HCEC 1CT (cell line): ENCODE measurements at regions not wholly inside any gene's neighbourhood (a gene's known extent, or its start where the extent isn't known, plus 50 kb on each side); places are given as distances from the start of the nearest gene placed in this dataset.
A peak's percentile ranks its signal among the peaks of the same experiment; 100 is the strongest.

Experiments
- DNase-seq: peaks from one replicate; pipeline ENCODE4 v3.0.0-alpha.2; 2017

- DNase-seq = no peak
Measured at GRCh38 chr9:108546215-108546614, 309.6 kb downstream of the ACTL7B start.

- peak; percentile 30 for DNase-seq
Measured at GRCh38 chr9:108545436-108545835, 310.4 kb downstream of the ACTL7B start.

GRCh38 chr9:108544866-108545265 lies 310.9 kb downstream of the ACTL7B start:
- DNase-seq = no peak

- DNase-seq = peak; percentile 77
Measured at GRCh38 chr9:108543251-108543778, 312.5 kb downstream of the ACTL7B start.

- DNase-seq = no peak
Measured at GRCh38 chr9:108537756-108538155, 318.0 kb downstream of the ACTL7B start.

- no peak for DNase-seq
Measured at GRCh38 chr9:108536836-108537601, 318.8 kb downstream of the ACTL7B start.

GRCh38 chr9:108535526-108535925 lies 320.3 kb downstream of the ACTL7B start:
- DNase-seq = peak; percentile 31

GRCh38 chr9:108534741-108535140 lies 321.0 kb downstream of the ACTL7B start:
- DNase-seq = peak; percentile 92

GRCh38 chr9:108530141-108530540 lies 325.6 kb downstream of the ACTL7B start:
- DNase-seq = no peak

GRCh38 chr9:108528231-108528630 lies 327.6 kb downstream of the ACTL7B start:
- DNase-seq = no peak

- no peak for DNase-seq
Measured at GRCh38 chr9:108526518-108526917, 329.3 kb downstream of the ACTL7B start.

GRCh38 chr9:108525186-108525585 lies 330.6 kb downstream of the ACTL7B start:
- no peak for DNase-seq

- DNase-seq = peak; percentile 56
Measured at GRCh38 chr9:108521063-108521590, 334.7 kb downstream of the ACTL7B start.

- DNase-seq = no peak
Measured at GRCh38 chr9:108519437-108519836, 336.3 kb downstream of the ACTL7B start.

GRCh38 chr9:108517651-108518365 lies 338.0 kb downstream of the ACTL7B start:
- DNase-seq = no peak

- no peak for DNase-seq
Measured at GRCh38 chr9:108516391-108516790, 339.4 kb downstream of the ACTL7B start.

- DNase-seq = no peak
Measured at GRCh38 chr9:108515856-108516255, 339.9 kb downstream of the ACTL7B start.

GRCh38 chr9:108512426-108513173 lies 343.2 kb downstream of the ACTL7B start:
- peak; percentile 25 for DNase-seq

GRCh38 chr9:108511307-108511706 lies 344.5 kb downstream of the ACTL7B start:
- DNase-seq = peak; percentile 97

- DNase-seq = no peak
Measured at GRCh38 chr9:108496846-108497245, 358.9 kb downstream of the ACTL7B start.

- no peak for DNase-seq
Measured at GRCh38 chr9:108489567-108489966, 366.2 kb downstream of the ACTL7B start.

- DNase-seq = peak; percentile 51
Measured at GRCh38 chr9:108486831-108487230, 369.0 kb downstream of the ACTL7B start.

GRCh38 chr9:108484468-108484867 lies 371.3 kb downstream of the ACTL7B start:
- DNase-seq = no peak
